ENCODE measurements at regions not wholly inside any gene's neighbourhood (a gene's known extent, or its start where the extent isn't known, plus 50 kb on each side); places are given as distances from the start of the nearest gene placed in this dataset.
"Not testable (repeated sequence)": the region's sequence is repeated elsewhere in the genome, so short reads cannot be mapped to it uniquely, and the experiment has no call there.

DNA sequence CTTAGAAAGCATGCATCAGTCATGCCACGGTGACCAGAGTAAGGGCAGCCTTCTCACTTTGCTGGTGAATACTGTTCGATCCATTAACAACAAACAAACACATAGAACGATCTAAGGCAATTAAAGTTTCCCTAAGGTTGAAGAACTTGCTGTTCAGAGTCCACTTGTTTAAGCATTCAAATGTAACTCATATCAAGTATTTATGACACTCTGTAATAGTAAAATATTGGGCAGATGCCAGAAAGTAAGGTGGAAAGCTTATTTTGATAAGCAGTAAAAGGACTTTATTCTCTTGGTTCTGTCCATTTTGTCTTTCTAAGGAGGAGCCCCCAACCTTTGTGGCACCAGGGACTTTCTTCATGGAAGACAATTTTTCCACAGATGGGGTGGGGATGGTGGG lies 64.9 kb downstream of the KLRB1 start:
- not testable (repeated sequence) for TF ChIP-seq SPI1 (IDR thresholded peaks at IDR 0.05; ENCODE audit: low read depth, low read length); POLR2AphosphoS5 (IDR thresholded peaks at IDR 0.05; ENCODE audit: low read depth, low read length); POLR2A (IDR thresholded peaks at IDR 0.05; ENCODE audit: low read depth, low read length); TAF1 (IDR thresholded peaks at IDR 0.05; ENCODE audit: low read depth, low read length); PAX5 (IDR thresholded peaks at IDR 0.05; ENCODE audit: insufficient read depth, low read length, severe bottlenecking); POU2F2 (IDR thresholded peaks at IDR 0.05; ENCODE audit: low read depth, low read length)
